ENCODE measurements at regions not wholly inside any gene's neighbourhood (a gene's known extent, or its start where the extent isn't known, plus 50 kb on each side); places are given as distances from the start of the nearest gene placed in this dataset.

DNA sequence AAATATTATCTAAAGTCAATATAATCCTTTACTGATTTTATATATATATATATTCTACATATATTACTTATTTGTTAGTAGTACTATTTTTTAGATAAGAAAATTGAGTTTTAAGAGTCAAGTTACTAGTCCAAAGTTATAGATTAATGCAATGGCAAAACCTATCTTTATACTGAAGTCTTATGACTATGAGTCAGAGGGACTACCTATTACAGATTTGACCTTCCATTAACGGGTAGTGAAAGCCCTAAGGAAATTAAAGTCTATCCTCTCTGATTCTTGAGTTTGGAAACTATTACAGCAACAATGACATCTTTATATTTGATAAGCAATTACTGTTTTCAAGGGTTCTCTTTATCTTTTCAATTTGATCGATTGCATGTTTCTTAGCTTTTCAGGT, 315.8 kb downstream of the CASP12 start:
- no peak for DNase-seq

GRCh38 chr11:104581246-104581980, 316.8 kb downstream of the CASP12 start:
- DNase-seq = no peak

DNA sequence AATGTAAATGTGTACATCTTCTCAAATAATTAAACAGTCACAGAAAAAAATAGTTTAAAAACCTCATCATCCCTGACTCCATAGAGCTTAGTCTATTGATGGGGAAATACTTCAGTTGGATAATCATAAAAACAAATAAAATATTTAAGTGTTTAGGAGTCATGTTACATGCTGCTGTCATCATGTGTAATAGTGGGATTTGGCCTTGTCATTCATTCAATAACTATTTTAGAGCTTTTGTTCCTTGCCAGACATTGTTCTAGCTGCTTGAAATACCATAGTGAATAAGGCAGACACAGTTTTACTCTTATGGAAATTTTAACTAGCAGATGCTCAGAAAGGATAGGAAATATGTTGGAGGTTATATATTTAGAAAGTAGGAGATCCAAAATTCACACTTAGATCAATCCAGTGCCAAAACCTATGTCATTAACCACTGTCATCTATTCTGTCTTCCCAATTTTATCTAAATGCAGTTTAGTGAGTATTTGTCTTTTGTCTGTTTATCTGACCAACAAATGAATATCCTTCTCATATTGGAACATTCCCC, 324.7 kb downstream of the CASP12 start:
- no peak for DNase-seq

DNA sequence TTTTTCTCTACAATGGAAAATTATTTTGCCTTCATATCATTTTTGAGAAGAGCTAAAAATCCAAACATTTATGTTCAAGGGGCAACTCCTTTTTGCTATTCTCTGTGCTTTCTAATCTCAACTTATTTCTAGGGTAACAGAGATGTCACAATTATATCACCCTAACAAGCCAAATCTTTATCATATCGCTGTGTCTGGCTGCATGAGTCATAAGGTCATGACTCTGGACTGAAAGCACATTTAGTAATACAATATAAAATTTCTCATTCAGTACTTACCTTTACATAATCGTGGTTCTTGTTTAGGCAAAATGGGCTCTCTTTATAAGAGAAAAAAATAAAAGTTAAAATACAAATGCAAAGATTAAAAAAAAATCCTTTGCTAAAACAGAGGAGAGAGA, 326.0 kb downstream of the CASP12 start:
- no peak for DNase-seq

GRCh38 chr11:104570078-104570701, 328.1 kb downstream of the CASP12 start:
- DNase-seq = no peak

DNA sequence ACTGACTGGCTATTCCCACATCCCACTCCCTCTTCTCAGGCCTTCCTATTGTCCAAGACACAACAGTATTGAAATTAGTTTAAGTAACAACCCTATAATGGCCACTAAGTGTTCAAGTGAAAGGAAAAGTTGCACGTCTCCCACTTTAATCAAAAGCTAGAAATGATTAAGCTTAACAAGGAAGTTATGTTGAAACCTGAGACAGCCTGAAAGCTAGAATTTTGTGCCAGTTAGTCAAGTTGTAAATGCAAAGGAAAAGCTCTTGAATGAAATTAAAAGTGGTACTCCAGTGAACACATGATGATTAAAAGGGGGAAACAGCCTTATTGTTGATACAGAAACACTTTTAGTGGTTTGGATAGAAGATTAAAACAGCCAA, 332.7 kb downstream of the CASP12 start:
- DNase-seq = no peak

DNA sequence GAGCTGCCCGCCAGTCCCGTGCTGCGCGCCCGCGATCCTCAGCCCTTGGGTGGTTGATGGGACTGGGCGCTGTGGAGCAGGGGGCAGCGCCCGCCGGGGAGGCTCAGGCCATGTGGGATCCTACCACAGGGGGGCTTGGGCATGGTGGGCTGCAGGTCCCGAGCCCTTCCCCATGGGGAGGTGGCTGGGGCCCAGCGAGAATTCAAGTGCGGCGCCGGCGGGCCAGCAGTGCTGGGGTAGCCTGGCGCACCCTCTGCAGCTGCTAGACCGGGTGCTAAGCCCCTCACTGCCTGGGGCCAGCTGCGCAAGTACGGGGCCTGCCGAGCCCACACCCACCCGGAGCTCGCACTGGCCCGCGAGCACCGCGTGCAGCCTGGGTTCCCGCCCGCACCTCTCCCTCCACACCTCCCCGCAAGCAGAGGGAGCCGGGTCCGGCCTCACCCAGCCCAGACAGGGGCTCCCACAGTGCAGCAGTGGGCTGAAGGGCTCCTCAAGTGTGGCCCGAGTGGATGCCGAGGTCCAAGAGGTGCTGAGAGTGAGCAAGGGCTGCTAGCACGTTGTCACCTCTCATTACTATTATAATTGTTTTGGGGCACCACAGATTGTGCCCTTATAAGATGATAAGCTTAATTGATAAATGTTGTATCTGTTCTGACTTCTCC, 333.2 kb downstream of the CASP12 start:
- no peak for DNase-seq

DNA sequence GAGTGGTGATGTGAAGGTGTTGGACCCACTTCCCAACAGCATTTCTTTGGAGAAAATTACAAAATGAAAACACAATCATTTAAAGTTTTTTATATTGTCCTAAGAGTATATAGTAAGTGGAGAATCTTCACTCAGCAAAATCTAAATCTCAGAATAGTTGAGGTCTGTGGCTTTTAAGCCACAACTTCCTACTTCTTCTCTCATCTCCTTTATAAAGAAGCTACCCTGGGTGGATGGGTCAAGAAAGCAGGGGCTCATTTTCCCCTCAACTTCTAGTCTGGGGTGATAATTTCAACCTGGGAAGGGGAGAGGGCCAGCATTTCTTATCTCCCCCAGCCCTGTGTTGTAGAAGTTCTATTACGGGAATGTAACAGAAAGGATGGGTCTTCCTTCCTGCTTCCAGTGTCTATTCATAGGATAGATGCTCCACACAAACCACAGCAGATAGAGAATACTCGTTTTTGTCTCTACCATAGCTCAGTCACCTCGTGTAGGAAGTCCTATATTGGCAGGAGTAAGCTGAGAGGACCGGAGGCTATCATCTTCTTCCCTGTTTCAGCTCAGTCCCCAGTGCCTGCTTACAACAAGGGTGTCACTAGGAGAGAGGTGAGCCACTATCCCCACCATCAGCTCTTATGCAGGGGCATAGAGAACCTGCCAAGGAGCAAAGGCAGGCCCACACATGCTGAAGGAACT, 341.5 kb downstream of the CASP12 start:
- no peak for DNase-seq

DNA sequence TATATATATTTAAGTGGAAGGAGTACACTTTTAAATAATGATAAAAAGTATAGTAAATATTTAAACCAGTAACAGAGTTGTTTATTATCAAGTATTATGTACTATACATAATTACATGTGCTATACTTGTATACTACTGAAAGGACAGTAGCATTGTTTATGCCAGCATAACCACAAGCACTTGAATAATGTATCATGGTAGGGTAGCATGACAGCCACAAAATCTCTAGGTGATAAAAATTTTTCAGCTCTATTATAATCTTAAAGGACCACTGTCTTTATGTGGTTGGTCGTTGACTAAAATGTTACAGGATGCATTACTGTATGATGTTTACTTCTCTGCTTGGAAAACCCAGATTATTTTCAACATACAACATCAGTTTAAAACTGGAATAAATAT, 349.2 kb downstream of the CASP12 start:
- DNase-seq = no peak

- no peak for DNase-seq
These were observed 350.1 kb downstream of the CASP12 start for GRCh38 chr11:104547996-104548661.

GRCh38 chr11:104546501-104546900, 351.8 kb downstream of the CASP12 start:
- DNase-seq = no peak

DNA sequence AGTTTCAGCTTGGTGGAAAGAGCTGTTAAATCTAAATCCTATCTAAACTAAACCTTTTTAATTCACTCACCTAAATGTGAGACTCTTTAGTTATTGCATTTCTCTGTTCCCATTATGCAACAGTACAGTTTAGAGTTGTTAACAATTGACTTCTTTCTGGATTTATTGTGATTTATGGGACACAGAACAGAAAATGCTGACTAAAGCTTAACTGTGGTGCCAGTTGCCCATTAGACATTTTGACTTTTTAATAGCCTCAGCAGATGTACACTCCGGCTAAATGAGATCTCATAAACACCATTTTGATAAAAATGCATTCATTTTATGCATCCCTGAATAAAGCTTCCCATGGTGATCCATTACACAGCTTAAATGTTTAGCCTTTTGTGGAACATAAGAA, 356.6 kb downstream of the CASP12 start:
- no peak for DNase-seq

- DNase-seq = no peak
These were observed 359.9 kb downstream of the CASP12 start for GRCh38 chr11:104538313-104538712.

DNA sequence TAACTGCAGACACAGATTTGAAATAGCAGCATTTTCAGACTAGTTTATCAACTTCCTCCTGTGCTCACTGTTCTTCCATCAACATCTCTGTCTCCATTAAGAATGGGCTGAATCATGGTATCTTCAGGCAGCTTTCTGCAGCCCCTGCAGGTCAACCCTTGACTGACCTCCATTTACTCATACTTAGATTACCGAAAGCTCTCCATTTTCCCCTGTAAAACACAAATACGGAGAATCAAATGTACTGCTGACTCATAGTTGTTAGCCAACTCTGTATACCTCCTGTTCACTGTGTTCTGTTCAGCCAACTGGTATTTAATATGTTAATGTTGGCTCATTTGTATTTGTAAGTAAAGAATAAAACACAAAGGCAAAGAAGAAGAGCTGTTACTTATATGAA, 364.0 kb downstream of the CASP12 start:
- DNase-seq = no peak

GRCh38 chr11:104531894-104532293, 366.4 kb downstream of the CASP12 start:
- no peak for DNase-seq

DNA sequence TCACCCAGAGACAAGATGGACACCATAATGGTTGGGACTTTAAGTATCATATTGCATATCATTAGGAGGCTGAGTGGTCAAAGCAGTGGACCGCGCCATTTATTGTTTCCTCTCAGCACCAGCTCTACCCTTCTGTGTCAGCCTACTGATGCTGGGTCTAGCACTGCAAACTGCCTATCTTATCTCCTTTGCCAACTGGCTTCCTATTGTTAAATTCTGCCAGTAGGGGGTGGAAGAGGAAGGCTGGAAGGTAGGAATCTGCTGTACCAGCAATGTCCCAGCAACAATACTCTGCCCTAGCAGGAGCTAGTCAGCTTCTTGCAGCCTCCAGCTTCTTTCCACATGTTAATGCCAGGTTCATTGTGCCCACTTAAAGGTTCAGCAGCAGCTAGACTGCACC, 367.1 kb upstream of the PDGFD start:
- DNase-seq = no peak

DNA sequence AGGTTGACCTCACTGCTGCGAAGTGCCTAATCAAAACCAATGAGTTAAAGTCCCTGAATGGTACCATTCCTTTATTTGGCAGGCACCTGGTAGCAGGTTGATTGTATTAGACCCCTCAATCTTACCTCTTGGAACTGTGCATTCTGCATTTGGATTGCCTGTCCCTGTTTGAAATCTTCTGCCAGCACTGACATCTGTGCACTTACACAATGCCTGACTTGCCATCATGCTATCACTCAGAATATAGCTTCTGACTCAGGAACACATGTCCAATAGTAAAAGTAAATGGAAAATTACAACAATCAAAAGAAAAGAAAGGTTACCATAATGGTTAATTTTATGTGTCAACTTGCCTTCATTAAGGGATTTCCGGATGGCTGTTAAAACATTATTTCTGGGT, 366.0 kb upstream of the PDGFD start:
- DNase-seq = no peak

DNA sequence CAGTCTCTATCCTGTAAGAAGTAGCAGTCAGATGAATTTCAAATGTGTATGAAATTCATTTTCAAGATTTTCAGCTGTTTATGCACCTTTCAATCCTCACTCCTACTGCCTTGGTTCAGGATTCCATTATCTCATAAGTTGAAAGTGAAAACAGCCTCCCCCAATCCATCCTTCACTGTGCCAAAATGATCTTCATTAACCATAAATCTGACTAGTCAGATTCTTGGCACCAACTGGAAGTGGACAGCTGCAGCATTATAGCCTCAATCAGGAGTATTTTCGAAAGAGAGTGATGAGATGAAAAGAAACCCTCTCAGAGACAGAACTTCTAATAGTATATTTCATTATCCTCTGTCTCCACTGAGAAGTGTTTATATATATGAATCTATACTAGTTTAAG, 365.3 kb upstream of the PDGFD start:
- DNase-seq = no peak

DNA sequence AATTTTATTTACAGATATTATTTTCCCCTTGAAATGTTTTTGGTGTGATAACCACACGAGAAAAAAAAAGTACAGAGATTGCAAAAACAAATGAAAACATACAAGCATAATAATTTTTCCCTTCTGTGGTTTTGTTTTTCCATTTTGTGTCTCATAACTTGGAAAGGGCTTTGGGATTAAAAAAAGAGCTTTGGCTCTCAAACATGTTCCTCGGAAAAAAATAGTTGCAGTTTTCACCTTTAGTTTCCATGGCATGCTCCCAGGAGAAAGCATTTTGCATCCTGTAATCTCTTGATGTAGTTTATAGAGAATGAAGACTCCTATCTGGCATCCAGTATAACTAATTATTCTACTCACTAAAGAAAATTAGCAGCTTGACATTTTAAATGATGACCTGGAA, 362.1 kb upstream of the PDGFD start:
- DNase-seq = no peak

- DNase-seq = no peak
These were observed 361.5 kb upstream of the PDGFD start for GRCh38 chr11:104525416-104525815.

DNA sequence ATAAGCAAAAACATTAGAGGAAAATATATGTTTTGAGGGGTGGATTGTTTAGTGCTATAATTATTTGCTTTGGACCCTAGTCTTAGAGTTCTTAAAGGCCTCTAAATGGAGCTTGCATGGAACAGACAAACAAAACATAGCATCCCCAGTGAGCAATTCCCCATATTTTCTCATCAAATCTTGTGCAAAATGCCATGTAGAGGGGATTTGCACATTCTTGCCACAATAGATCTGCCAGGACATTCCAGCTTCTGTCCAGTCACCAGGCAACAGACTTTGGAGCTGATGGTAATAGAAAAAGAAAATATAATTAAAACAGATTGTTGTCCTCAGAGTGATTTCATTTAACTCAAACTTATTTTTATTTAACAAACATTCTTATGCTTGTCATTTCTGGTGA, 360.3 kb upstream of the PDGFD start:
- DNase-seq = no peak

DNA sequence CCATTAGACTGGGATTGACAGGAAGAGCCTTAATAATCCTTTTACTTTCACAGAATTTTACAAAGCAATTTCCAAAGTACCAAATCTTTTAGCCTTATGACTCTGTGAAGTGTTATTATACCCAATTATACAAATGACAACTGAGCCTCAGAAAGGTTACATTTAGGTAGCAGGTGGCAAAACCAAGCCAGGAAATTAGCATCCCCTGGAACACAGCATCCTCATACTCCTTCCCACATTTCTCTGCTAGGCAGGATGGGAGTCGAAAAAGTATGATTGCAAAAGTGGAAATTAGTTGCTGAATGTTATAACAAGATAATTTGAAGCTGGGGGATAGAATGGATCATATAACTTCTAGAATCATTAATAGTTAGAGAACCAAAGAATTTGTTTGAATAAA, 359.7 kb upstream of the PDGFD start:
- DNase-seq = no peak

GRCh38 chr11:104522650-104523049, 358.7 kb upstream of the PDGFD start:
- DNase-seq = no peak
